IPS-NIHi7 (cell line): ENCODE measurements at regions not wholly inside any gene's neighbourhood (a gene's known extent, or its start where the extent isn't known, plus 50 kb on each side); places are given as distances from the start of the nearest gene placed in this dataset.

Experiments
- DNase-seq: peaks from one replicate; pipeline ENCODE4 v3.0.0; 2012; ENCODE audit warnings: mixed read lengths; ENCODE audit errors: extremely low spot score

DNA sequence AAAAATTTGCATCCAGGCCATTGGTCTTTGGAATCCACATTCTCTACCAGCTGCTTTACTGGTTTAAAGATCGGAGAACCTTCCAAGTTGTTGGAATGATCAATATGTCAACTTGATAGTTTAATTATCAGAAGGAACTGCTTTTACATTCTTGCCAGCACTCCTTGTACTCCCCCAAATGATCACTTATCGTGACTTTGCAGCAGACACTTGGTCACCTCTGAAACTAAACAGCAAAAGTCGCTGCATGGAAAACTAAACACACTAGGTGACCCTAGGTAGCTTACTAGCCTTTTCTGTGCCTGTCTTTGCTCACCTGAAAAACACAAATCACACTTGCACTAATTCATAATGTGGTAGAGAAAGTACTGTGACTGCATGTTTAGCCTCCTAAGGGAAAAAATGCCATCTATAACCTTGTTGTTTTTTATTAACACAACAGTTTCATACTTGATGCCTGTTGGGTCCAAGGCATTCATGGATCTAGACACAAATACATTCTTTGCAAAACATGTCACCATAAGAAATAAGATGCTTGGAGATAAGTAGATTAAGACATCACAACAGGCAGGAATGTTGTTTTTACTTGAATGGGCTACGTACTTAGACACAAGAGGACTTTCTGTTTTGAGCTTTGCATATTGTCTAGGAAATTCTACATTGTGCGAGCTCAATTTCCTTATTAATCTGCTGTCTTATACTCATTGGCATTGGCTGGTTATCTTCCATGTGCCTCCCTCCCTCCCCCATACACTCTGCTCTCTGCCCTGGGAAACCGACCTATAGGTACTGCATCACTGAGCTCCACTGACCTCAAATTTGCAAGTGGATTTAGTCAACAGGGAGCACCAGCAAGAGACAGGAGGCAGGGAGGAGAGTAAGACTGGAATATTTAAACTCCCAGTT is 219.1 kb upstream of the STK17B start:
- no peak for DNase-seq

GRCh38 chr2:196391149-196391479 is 219.7 kb upstream of the STK17B start:
- no peak for DNase-seq

GRCh38 chr2:196399096-196399495 is 227.7 kb upstream of the STK17B start:
- DNase-seq: no peak

GRCh38 chr2:196399722-196400691 is 228.6 kb upstream of the STK17B start:
- DNase-seq: no peak

- no peak for DNase-seq
Observed at GRCh38 chr2:196403471-196403870, 232.1 kb upstream of the STK17B start.

DNA sequence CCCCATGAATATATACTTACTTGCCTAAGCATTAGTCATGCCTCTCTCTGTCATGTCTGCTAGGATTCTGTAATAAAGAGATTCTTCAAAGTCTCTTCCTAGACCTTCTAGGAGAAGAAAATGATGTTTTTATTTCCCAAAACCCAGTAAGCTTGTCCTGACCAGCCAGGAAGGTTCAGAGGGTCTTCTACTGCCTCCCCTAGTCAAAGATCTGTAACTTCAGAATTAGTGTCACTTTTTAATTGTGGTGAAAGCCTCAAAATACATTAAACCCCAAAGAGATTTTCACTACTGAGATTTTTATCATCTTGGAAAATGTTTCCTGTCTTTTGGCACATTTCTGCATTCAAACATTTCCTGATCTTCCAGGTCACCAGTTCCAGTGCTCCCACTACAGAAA is 232.9 kb upstream of the STK17B start:
- DNase-seq: no peak

DNA sequence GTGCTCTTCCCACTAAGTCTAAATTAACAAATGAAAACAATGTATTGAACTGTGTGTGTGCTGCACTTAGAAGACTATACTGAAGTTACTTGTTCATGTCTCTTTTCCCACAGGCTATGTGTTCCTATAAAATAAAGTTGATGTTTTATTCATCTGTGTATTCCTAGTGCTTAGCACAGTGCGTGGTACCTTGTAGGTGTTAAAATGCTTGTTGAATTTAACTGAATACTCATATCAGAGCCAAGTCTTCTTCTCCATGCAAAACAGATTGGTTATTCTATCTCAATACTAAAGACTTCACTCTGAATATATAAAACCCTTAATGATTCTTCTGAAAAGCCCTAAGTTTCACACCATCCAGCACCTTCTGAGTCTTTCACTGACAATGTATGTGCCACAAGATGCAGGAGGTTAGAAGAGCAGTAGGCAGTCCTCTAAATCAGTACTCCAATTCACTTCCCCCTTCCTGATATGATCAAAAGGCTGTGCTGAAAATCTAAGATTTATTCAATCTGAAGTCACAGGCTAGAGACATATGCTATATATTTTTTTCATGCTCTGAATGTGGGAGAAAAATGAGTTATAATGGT is 231.7 kb upstream of the CCDC150 start:
- no peak for DNase-seq

DNA sequence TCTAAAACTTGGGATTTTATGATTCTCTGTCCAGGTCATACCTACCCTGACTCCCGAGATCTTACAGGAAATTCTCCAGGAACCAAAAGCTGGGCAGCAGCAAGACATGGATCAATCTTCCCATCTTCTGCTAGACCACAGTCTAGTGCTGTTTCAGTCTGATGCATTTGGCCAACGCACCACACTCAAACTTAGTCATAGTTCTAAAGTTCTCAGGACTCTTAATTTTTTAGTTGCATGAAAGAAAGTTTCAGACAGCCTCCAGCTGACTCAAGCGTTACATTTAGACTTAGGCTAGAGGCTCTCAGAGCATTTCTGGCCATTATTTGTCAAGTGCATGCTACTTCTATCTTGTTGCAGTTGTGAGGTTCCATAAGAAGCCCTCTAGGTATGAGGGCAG is 230.1 kb upstream of the CCDC150 start:
- DNase-seq: no peak

- DNase-seq: no peak
Observed at GRCh38 chr2:196410008-196410407, 229.5 kb upstream of the CCDC150 start.

DNA sequence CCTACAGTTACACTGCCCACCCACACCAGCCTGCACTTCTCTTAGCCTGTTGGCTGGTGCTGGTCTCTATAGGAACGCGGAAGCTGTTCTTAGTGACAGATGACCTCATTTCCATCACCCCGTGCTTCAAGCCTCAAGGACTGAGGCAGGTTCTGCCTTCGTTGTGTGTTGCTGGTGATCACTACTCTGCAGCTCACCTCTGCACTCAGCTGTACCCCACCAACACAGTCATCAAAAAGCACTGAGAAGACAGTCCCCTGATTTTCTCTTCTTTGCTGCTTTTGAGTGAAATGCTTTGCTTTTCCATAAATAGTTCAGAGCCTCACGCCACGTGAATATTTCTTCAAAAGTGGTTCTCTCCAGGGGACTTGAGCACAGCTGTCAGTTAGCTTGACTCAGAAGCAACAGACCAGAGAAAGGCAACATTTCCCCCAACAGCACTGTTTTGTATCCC is 225.7 kb upstream of the CCDC150 start:
- peak; percentile 24 for DNase-seq

DNA sequence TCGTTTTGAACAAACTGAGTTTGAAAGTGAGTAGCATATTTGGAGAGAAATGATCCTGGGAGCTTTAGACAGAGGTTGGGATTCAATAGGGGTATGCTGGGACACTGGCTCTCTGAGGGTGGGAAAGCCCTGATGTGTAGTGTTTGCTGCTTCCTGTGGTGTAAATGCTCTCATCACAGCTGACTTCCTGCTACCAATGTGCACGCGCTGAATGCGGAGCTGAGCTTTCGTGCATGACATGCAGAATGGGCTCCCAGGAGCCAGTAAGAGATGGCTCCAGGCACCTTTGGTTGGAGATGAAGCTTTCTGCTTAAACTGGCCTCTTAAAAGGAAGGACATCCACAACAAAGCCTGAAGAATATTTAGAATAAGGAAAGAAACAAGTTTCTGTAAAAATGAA is 224.1 kb upstream of the CCDC150 start:
- no peak for DNase-seq

DNA sequence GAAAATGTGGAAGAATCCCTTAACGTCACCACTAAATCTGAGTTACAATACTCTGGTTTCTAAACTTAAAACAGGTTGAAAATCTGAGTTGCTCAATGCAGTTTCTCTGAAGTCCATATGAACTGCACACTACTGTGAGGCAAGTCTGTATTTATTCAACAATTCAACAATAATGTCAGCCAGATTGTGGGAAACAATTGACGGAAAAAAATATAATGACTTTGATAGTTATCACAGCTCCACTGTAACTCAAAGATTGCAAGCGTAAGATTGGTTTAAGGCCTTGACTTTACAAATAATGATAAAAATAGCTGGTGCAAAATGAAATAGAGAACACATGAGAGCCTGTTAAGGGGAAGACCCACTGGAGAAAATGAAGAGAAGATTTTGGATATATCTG is 219.4 kb upstream of the CCDC150 start:
- no peak for DNase-seq

DNA sequence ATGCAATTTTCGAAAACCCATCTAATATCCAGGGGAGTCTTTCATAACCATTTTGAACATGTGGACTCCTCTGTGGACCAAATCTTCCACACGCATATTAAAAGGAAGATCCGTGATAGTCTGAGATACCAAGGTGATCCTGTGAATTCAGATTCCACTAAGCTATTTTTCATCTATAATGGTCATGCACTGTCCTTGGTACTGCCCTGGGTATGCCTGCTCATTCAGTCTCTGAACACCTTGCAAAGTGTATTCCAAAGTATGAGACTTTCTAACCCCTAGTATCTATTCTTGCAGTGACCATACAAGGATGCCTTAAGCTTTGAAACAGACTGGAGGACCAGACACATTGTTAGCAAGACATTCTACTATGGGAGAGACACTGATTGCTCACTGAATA is 217.6 kb upstream of the CCDC150 start:
- DNase-seq: no peak

DNA sequence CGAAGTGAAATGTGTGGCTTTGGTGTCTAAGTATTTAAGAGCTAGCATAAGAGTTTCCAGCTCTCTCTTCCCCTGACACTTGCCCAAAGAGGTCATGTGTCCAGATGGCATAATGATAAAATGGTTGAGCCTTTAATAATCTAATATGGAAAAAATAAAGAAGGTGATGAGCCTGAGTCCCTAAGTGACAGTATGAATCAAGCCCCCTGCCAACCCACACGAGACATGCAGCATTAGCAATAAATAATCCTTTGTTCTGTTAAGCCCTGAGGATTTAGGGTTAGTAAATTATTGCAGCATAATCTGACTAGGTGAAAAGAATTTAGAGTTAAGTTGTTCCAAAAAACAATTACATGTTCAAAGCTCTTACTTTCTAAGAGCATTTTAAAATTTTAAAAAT is 217.2 kb upstream of the CCDC150 start:
- no peak for DNase-seq

DNA sequence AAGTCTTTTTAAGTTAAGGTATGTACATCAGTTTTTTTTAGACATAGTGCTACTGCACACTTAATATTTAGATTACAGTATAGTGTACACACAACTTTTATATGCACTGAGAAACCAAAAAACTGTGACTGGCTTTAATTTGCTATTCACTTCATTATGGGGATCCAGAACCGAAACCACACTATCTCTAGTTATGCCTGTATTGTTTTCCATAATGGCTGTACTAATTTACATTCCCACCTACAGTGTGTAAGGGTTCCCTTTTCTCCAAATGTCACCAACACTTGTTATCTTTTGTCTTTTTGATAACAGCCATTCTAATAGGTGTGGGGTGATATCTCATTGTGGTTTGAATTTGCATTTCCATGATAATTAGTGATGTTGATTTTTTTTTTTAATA is 213.4 kb upstream of the CCDC150 start:
- DNase-seq: no peak

DNA sequence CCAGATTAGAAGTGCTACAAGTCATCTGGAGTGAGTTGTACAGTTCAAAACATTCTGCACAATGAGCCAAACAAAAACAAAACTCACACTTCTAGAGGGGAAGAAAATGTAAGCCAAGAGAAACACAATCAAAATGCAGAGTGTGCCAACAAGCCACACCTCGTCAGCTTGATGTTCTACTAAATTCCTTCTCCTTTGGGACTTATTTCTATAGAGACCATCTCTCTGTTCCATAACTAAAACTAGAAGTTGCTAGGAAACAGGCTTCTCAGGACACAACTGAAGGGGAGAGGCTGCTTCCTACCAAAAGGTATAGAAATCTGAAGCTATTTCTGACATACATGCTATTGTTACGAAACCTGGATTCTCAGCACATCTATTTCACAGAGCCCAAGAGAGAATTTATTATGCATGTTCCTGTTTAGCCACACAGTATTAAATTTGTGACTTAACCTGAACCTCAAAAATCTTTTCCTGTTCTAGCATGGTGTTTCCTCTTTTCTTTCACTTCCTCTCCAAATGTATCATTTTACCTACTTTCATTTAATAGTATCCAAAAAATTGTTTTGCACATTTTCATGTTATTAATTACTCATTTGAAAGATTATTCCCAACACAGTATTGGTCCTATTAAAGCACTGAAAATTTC is 211.4 kb upstream of the CCDC150 start:
- no peak for DNase-seq

DNA sequence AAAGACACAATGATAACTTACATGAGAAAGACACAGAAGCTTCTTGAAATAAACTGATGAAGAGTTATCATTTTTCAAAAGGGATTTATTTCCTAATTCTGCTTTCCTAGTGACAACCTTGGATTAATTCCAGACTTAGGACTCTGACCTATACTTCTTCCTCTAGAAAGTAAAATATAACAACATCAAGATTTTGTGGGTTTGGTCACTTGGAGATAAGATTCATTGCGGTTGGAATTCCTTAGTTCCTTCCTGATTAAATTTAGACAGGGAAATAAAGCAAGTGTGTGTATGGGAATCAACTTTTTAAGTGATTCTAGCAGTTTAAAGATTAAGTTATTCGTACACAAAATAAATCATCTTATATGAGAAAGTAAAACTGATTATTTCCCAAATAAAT is 208.4 kb upstream of the CCDC150 start:
- no peak for DNase-seq

DNA sequence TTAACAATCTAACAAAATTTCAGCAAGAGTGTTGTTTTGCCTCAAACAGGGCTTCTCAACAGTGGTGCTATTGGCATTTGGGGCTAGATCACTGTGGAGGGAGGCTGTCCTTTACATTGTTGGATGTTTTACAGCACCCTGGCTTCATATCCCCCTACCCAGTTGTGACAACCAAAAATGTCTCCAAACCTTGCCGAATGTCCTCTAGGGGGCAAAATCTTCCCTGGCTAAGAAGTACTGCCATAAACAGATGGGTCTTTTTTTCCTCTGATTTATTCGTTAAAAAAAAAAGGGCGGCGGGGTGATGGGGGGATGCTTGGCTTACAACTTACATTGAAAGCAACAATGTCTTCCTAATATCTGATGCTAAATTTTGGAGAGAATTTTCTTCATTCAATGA is 207.6 kb upstream of the CCDC150 start:
- peak; percentile 63 for DNase-seq

GRCh38 chr2:196433116-196433515 is 206.4 kb upstream of the CCDC150 start:
- DNase-seq: no peak

DNA sequence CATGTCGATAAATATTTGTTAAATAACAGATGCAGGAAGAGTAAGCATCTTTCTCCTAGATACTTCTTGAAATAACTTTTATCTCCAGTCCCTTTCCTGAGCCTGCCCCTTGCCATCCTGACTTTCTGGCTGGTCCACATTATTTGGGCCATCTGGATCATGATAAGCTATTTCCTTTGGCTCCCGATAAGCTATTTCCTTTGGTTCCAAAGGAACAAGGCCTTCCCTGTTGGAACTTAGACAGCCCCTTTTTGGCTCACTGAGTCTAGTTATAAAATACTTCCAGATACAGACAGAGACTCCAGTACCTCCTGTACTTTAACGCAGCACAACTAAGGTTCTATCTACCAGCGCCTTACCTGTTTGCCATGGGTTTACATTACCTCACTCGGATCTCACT is 205.3 kb upstream of the CCDC150 start:
- DNase-seq: no peak

DNA sequence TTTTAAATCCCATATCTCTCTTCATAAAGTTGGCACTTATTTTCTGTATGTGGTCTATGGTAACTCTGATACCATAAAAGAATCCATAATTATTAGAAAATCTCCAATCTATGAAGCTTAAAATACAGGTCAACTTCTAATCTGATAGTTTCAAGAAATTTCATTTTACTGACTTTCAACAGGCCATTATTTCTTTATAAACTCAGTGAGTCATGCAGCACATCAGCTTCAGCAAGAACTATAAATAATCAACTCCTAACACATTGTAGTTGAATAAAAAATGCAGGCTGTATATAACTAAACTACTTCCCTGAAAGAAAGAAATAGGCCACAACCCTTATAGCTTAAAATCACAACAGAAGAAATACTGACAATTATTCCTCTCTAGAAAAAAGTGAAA is 204.3 kb upstream of the CCDC150 start:
- DNase-seq: no peak

GRCh38 chr2:196437626-196438025 is 201.9 kb upstream of the CCDC150 start:
- no peak for DNase-seq
